ENCODE measurements at regions not wholly inside any gene's neighbourhood (a gene's known extent, or its start where the extent isn't known, plus 50 kb on each side); places are given as distances from the start of the nearest gene placed in this dataset.

- DNase-seq (ENCODE audit: low read depth), result no peak
Measured at GRCh38 chr12:4134448-4135263, 138.9 kb upstream of the CCND2 start.

- no peak for DNase-seq (ENCODE audit: low read depth)
Measured at GRCh38 chr12:4133636-4134447, 139.7 kb upstream of the CCND2 start.

GRCh38 chr12:4133029-4133428 is 140.5 kb upstream of the CCND2 start:
- DNase-seq (ENCODE audit: low read depth), result no peak

- DNase-seq (ENCODE audit: low read depth), result no peak
Measured at GRCh38 chr12:4121506-4122020, 152.0 kb upstream of the CCND2 start.

GRCh38 chr12:4120316-4120917 is 153.1 kb upstream of the CCND2 start:
- DNase-seq (ENCODE audit: low read depth), result no peak

GRCh38 chr12:4119157-4119761 is 154.3 kb upstream of the CCND2 start:
- no peak for DNase-seq (ENCODE audit: low read depth)

- no peak for DNase-seq (ENCODE audit: low read depth)
Measured at GRCh38 chr12:4118601-4119156, 154.9 kb upstream of the CCND2 start.

- no peak for DNase-seq (ENCODE audit: low read depth)
Measured at GRCh38 chr12:4118017-4118510, 155.5 kb upstream of the CCND2 start.

GRCh38 chr12:4117386-4118016 is 156.1 kb upstream of the CCND2 start:
- no peak for DNase-seq (ENCODE audit: low read depth)

- peak; percentile 55 for DNase-seq (ENCODE audit: low read depth)
Measured at GRCh38 chr12:4116251-4117111, 157.1 kb upstream of the CCND2 start.

GRCh38 chr12:4115570-4115969 is 158.0 kb upstream of the CCND2 start:
- no peak for DNase-seq (ENCODE audit: low read depth)

- DNase-seq (ENCODE audit: low read depth), result no peak
Measured at GRCh38 chr12:4114986-4115385, 158.6 kb upstream of the CCND2 start.

GRCh38 chr12:4112734-4113325 is 160.7 kb upstream of the CCND2 start:
- no peak for DNase-seq (ENCODE audit: low read depth)

GRCh38 chr12:4112290-4112689 is 161.3 kb upstream of the CCND2 start:
- no peak for DNase-seq (ENCODE audit: low read depth)

GRCh38 chr12:4111010-4111409 is 162.6 kb upstream of the CCND2 start:
- no peak for DNase-seq (ENCODE audit: low read depth)

GRCh38 chr12:4109826-4110225 is 163.7 kb upstream of the CCND2 start:
- no peak for DNase-seq (ENCODE audit: low read depth)

- no peak for DNase-seq (ENCODE audit: low read depth)
Measured at GRCh38 chr12:4108803-4109345, 164.7 kb upstream of the CCND2 start.

GRCh38 chr12:4107911-4108697 is 165.5 kb upstream of the CCND2 start:
- no peak for DNase-seq (ENCODE audit: low read depth)

GRCh38 chr12:4107436-4107878 is 166.1 kb upstream of the CCND2 start:
- DNase-seq (ENCODE audit: low read depth), result no peak

All from HS-5 (cell line).